GM12878 (cell line): ENCODE measurements at regions not wholly inside any gene's neighbourhood (a gene's known extent, or its start where the extent isn't known, plus 50 kb on each side); places are given as distances from the start of the nearest gene placed in this dataset.

Source experiments
- ATF3 ChIP-seq: IDR thresholded peaks from 2 replicates; pipeline ENCODE4 v1.6.1; 2011; ENCODE audit warnings: low read depth, mild to moderate bottlenecking, low read length, moderate library complexity, borderline replicate concordance; ENCODE audit errors: extremely low read depth
- BHLHE40 ChIP-seq, 2 experiments: fragments of 450-650 bp in 1 of 2; IDR thresholded peaks; 2 replicates each; pipeline ENCODE4 v1.6.1; 2011 to 2017; ENCODE audit warnings: low read depth in 2 of 2, borderline replicate concordance in 1 of 2, improper control_type of control experiment in 1 of 2, low read length in 1 of 2, mild to moderate bottlenecking in 1 of 2
- CBFB ChIP-seq: IDR thresholded peaks from 2 replicates; pipeline ENCODE4 v1.6.1; 2016; ENCODE audit warnings: antibody characterized with exemption, low read depth
- CBX5 ChIP-seq: sonication (generic); IDR thresholded peaks from 2 replicates; pipeline ENCODE4 v1.6.1; 2016; ENCODE audit warnings: low read depth, moderate library complexity, mild to moderate bottlenecking, inconsistent platforms
- CEBPZ ChIP-seq: fragments of 150-350 bp; IDR thresholded peaks from 2 replicates; pipeline ENCODE4 v1.6.1; 2016; ENCODE audit warnings: low read depth, low read length
- CTCF ChIP-seq, 3 experiments: IDR thresholded peaks in 2 of 3; conservative IDR thresholded peaks in 1 of 3; 2 replicates each; pipeline ENCODE4 v1.5.1; 2011; ENCODE audit warnings: low read depth in 3 of 3, low read length in 3 of 3, mild to moderate bottlenecking in 3 of 3, control low read depth in 2 of 3, moderate library complexity in 2 of 3, inconsistent platforms in 1 of 3, mixed read lengths in 1 of 3; ENCODE audit not compliant: control insufficient read depth in 2 of 3, insufficient read depth in 1 of 3; ENCODE audit errors: extremely low read depth in 1 of 3
- DPF2 ChIP-seq: fragments of 450-650 bp; IDR thresholded peaks from 2 replicates; pipeline ENCODE4 v1.6.1; 2017; ENCODE audit warnings: mild to moderate bottlenecking
- EED ChIP-seq: sonication (generic); IDR thresholded peaks from 2 replicates; pipeline ENCODE4 v1.6.1; 2016; ENCODE audit warnings: antibody characterized with exemption, low read depth
- FOXM1 ChIP-seq: IDR thresholded peaks from 2 replicates; pipeline ENCODE4 v1.6.1; 2012; ENCODE audit warnings: low read depth, mild to moderate bottlenecking, inconsistent platforms, low read length, moderate library complexity
- GABPA ChIP-seq: IDR thresholded peaks from 2 replicates; pipeline ENCODE4 v1.6.1; 2014; ENCODE audit warnings: antibody characterized with exemption, low read depth, mild to moderate bottlenecking, inconsistent platforms
- HDAC2 ChIP-seq: fragments of 200-600 bp; sonication (generic); IDR thresholded peaks from 2 replicates; pipeline ENCODE4 v1.6.1; 2017
- IKZF2 ChIP-seq, 2 experiments: fragments of 450-650 bp; IDR thresholded peaks; 2 replicates each; pipeline ENCODE4 v1.6.1; 2017; ENCODE audit warnings: mild to moderate bottlenecking in 2 of 2, moderate library complexity in 2 of 2
- JUND ChIP-seq: IDR thresholded peaks from 2 replicates; pipeline ENCODE4 v1.6.1; 2012; ENCODE audit warnings: low read depth, mild to moderate bottlenecking, low read length, improper control_type of control experiment, moderate library complexity
- MAX ChIP-seq: IDR thresholded peaks from 2 replicates; pipeline ENCODE4 v1.6.1; 2012; ENCODE audit warnings: low read depth, low read length, improper control_type of control experiment
- NFXL1 ChIP-seq: fragments of 450-650 bp; IDR thresholded peaks from 2 replicates; pipeline ENCODE4 v1.6.1; 2017; ENCODE audit warnings: antibody characterized with exemption, mild to moderate bottlenecking, borderline replicate concordance
- NR2F1 ChIP-seq: fragments of 450-650 bp; conservative IDR thresholded peaks from 2 replicates; pipeline ENCODE4 v1.6.1; 2017; ENCODE audit warnings: mild to moderate bottlenecking
- PAX5 ChIP-seq: IDR thresholded peaks from 2 replicates; pipeline ENCODE4 v1.6.1; 2011; ENCODE audit warnings: low read depth, low read length, borderline replicate concordance
- RUNX3 ChIP-seq: IDR thresholded peaks from 2 replicates; pipeline ENCODE4 v1.6.1; 2012; ENCODE audit warnings: low read length, inconsistent platforms
- SKIL ChIP-seq: fragments of 450-650 bp; IDR thresholded peaks from 2 replicates; pipeline ENCODE4 v1.6.1; 2017; ENCODE audit warnings: mild to moderate bottlenecking, low read depth, inconsistent platforms; ENCODE audit not compliant: poor library complexity, severe bottlenecking
- SMAD1 ChIP-seq: fragments of 450-650 bp; IDR thresholded peaks from 2 replicates; pipeline ENCODE4 v1.6.1; 2018; ENCODE audit warnings: mild to moderate bottlenecking, low read depth; ENCODE audit not compliant: partially characterized antibody
- STAT3 ChIP-seq: IDR thresholded peaks from 2 replicates; pipeline ENCODE4 v1.6.1; 2011; ENCODE audit warnings: low read depth, low read length, improper control_type of control experiment
- YY1 ChIP-seq: IDR thresholded peaks from 2 replicates; pipeline ENCODE4 v1.6.1; 2011; ENCODE audit warnings: low read depth, mild to moderate bottlenecking, low read length
- ZBED1 ChIP-seq: IDR thresholded peaks from 2 replicates; pipeline ENCODE4 v1.6.1; 2016; ENCODE audit warnings: borderline replicate concordance
- ZNF24 ChIP-seq: fragments of 450-650 bp; IDR thresholded peaks from 2 replicates; pipeline ENCODE4 v1.6.1; 2017; ENCODE audit warnings: antibody characterized with exemption, mild to moderate bottlenecking
- ZNF274 ChIP-seq: IDR thresholded peaks from one replicate; pipeline ENCODE4 v1.8.0; 2011; ENCODE audit not compliant: insufficient read length, insufficient read depth

- TF ChIP-seq FOXM1 (0 out of 2 replicates have a peak, but pooled peaks have one; percentile 13), HDAC2 (no peak), ZNF274 (no peak), NFXL1 (no peak), SMAD1 (no peak), YY1 (0 out of 2 replicates have a peak, but pooled peaks have one; percentile 17), CBFB (no peak; the same call in 1 of the 2 replicates), STAT3 (no peak), MAX (no peak), ATF3 (no peak), NR2F1 (peak; percentile 62), EED (peak; percentile 78), GABPA (no peak), DPF2 (peak; percentile 56; the same call in 1 of the 2 replicates), CEBPZ (no peak), JUND (no peak), ZNF24 (no peak), CTCF (IDR thresholded peaks at IDR 0.05 in 2 of 3, conservative IDR thresholded peaks at IDR 0.05 in 1 of 3; ENCODE audit: control insufficient read depth in 2 of 3, extremely low read depth in 1 of 3, insufficient read depth in 1 of 3, low read depth in 3 of 3, low read length in 3 of 3) (no peak), PAX5 (no peak), RUNX3 (peak; percentile 80), ZBED1 (no peak), SKIL (no peak), BHLHE40 (IDR thresholded peaks at IDR 0.05; ENCODE audit: borderline replicate concordance in 1 of 2, low read depth in 2 of 2, low read length in 1 of 2) (peak in 1 of 2 experiments; percentile 41; a peak in 1 of 4 replicates), CBX5 (no peak), IKZF2 (IDR thresholded peaks at IDR 0.05) (peak; percentile 46 to 59)
Measured at GRCh38 chr2:128520791-128521190, 202.1 kb upstream of the HS6ST1 start (continued).
